Glutamatergic neuron (in vitro differentiated cells): ENCODE measurements at regions not wholly inside any gene's neighbourhood (a gene's known extent, or its start where the extent isn't known, plus 50 kb on each side); places are given as distances from the start of the nearest gene placed in this dataset.

Experiments
- DNase-seq: peaks from one replicate; pipeline ENCODE4 v3.0.0; 2022
- H3K27ac Mint-ChIP-seq: one replicate; pipeline ENCODE4 v1.8.0; 2020; ENCODE audit warnings: mild to moderate bottlenecking, mixed read lengths, inconsistent platforms; ENCODE audit not compliant: unreplicated experiment
- H3K27me3 Mint-ChIP-seq: one replicate; pipeline ENCODE4 v1.8.0; 2020; ENCODE audit warnings: mild to moderate bottlenecking, moderate library complexity, mixed read lengths, inconsistent platforms; ENCODE audit not compliant: unreplicated experiment
- H3K36me3 Mint-ChIP-seq: one replicate; pipeline ENCODE4 v1.8.0; 2020; ENCODE audit warnings: mild to moderate bottlenecking, mixed read lengths, inconsistent platforms; ENCODE audit not compliant: unreplicated experiment
- H3K4me1 Mint-ChIP-seq: one replicate; pipeline ENCODE4 v1.8.0; 2020; ENCODE audit warnings: mild to moderate bottlenecking, low read depth, mixed read lengths, inconsistent platforms; ENCODE audit not compliant: unreplicated experiment
- H3K4me3 Mint-ChIP-seq: one replicate; pipeline ENCODE4 v1.8.0; 2020; ENCODE audit warnings: mild to moderate bottlenecking, mixed read lengths, inconsistent platforms; ENCODE audit not compliant: unreplicated experiment
- H3K9me3 Mint-ChIP-seq: one replicate; pipeline ENCODE4 v1.8.0; 2020; ENCODE audit warnings: mild to moderate bottlenecking, moderate library complexity, mixed read lengths, inconsistent platforms; ENCODE audit not compliant: unreplicated experiment
- TF ChIP-seq, protein P1 (sequence below): fragments of 200-600 bp; sonication (generic); IDR thresholded peaks from one replicate; pipeline ENCODE4 v1.5.0; 2021; ENCODE audit not compliant: partially characterized antibody, unreplicated experiment

DNA sequence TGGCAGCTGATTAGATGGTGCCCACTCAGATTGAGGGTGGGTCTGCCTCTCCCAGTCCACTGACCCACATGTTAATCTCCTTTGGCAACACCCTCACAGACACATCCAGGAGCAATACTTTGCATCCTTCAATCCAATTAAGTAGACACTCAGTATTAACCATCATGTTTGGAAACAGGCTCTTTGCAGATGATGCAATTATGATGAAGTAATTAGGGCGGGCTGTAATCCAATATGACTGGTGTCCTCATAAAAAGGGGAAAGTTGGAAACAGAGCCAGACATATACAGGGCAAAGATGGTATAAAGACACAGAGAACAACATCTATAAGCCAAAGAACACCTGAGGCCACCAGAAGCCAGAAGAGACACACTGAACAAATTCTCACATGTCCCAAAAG lies 658.6 kb downstream of the CCSER2 start:
- peaks cover 4% of the 10 kb centered on the region for H3K4me1 Mint-ChIP-seq
- no peaks in the 10 kb centered on the region for H3K36me3 Mint-ChIP-seq
- TF ChIP-seq, protein P1, sequence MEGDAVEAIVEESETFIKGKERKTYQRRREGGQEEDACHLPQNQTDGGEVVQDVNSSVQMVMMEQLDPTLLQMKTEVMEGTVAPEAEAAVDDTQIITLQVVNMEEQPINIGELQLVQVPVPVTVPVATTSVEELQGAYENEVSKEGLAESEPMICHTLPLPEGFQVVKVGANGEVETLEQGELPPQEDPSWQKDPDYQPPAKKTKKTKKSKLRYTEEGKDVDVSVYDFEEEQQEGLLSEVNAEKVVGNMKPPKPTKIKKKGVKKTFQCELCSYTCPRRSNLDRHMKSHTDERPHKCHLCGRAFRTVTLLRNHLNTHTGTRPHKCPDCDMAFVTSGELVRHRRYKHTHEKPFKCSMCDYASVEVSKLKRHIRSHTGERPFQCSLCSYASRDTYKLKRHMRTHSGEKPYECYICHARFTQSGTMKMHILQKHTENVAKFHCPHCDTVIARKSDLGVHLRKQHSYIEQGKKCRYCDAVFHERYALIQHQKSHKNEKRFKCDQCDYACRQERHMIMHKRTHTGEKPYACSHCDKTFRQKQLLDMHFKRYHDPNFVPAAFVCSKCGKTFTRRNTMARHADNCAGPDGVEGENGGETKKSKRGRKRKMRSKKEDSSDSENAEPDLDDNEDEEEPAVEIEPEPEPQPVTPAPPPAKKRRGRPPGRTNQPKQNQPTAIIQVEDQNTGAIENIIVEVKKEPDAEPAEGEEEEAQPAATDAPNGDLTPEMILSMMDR = no peak
- H3K9me3 Mint-ChIP-seq = peaks cover 1% of the 10 kb centered on the region
- H3K27ac Mint-ChIP-seq = no peak overlapping the region
- DNase-seq = no peak
- no peak overlapping the region for H3K4me3 Mint-ChIP-seq
- no peaks in the 10 kb centered on the region for H3K27me3 Mint-ChIP-seq

DNA sequence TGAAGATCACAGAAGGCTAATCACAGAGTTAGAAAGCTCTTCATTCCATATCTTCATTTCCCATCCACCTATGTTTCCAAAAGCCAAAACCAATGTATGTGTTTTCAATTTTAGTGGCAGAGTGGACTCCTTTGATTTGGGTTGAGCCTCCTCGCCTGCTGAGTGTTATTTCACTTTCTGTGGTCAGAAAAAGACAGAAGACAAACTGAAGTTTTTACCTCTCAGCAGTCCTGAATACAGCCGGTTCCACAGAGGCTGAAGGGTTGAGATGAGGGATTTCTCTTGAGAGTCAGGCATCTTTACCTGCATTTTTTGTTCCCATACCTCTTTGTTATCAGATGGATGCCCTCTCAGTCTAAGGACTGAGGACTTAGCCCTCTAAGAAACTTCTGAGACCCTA lies 659.6 kb downstream of the CCSER2 start:
- H3K4me1 Mint-ChIP-seq = peaks cover 4% of the 10 kb centered on the region
- H3K4me3 Mint-ChIP-seq = no peak overlapping the region
- H3K27ac Mint-ChIP-seq = no peak overlapping the region
- H3K9me3 Mint-ChIP-seq = peaks cover 1% of the 10 kb centered on the region
- no peaks in the 10 kb centered on the region for H3K27me3 Mint-ChIP-seq
- DNase-seq = no peak
- TF ChIP-seq, protein P1 = no peak
- H3K36me3 Mint-ChIP-seq = no peaks in the 10 kb centered on the region

DNA sequence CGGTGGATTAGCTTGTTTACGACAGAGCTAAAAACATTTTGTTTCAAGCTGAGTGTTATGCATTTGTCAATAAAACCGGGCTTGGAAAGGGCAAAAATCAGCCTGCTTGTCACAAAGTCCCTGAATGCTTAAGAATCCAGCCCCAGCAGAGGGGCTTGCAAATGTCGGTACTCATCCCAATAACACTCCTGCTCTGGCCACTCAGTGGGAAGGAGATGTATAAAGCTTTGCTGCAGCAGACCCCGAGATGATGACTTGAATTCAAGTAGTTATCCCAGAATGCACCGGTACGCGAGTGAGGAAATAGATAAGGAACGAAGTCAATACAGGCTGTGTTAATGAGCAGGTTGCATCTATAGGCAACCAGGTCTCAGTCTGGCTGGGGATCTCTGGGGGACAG lies 662.3 kb downstream of the CCSER2 start:
- Mint-ChIP-seq H3K4me1 (peaks cover 4% of the 10 kb centered on the region), H3K27ac (no peak overlapping the region), H3K9me3 (peaks cover 2% of the 10 kb centered on the region), H3K27me3 (no peaks in the 10 kb centered on the region), H3K36me3 (no peaks in the 10 kb centered on the region), H3K4me3 (no peak overlapping the region)
- no peak for DNase-seq
- TF ChIP-seq, protein P1 = no peak

DNA sequence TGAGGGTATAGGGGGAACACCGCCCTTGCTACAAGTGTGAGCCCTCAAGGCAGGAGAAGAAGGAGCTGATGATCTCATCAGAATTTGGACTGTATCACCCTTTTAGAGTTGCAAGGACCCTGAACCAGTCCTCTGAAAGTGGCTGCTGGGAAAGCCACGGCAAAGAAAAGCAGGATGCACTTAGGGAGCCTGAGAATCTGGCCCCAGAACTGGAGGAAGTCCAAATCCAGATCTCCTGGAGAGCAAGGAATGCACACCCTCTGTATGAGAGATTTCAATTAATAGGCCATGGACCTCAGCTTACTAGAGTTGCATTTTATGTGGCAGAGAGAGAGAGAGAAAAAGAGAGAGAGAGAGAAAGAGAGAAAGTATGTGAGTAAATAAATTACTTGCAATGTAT lies 662.9 kb downstream of the CCSER2 start:
- Mint-ChIP-seq H3K27ac (no peak overlapping the region), H3K36me3 (no peaks in the 10 kb centered on the region), H3K4me3 (no peak overlapping the region), H3K9me3 (peaks cover 2% of the 10 kb centered on the region), H3K27me3 (no peaks in the 10 kb centered on the region), H3K4me1 (peaks cover 4% of the 10 kb centered on the region)
- no peak for DNase-seq
- TF ChIP-seq, protein P1 = no peak

DNA sequence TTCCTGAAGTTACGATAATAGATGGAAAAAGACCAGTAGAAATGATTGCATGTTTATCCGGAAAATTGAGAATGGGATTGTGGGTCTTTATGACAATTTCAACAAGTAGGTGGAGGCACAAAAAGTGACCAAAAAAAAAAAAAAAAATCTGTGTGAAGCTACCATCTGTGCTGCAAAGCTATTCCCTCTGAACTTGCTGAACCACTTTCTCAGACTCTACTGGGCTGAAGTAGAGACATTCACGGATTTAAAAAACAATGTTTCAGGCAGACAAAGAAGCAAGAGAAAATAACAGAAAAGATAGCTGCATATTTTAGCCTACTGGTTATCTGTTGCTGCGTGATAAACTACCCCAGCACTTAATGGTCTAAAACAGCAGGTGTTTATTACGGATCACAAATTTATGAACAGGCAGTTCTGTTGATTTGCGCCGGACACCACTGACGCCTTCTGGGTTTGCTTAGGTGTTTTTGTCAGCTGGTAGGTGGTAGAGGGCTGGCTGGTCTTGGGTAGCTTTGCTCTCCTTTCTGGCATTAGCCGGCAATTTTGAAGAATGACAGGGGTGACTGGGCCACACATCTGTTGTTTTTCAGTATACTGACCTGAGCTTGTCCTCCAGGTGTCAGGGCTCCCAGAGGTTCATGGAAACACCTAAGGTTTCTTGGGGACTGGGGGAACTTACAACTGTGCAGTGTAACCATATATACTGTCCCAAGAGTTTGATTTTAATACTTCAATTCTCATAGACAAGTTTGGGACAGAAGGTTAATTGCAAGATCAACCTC lies 665.1 kb downstream of the CCSER2 start:
- peaks cover 4% of the 10 kb centered on the region for H3K4me1 Mint-ChIP-seq
- DNase-seq = no peak
- H3K27ac Mint-ChIP-seq = no peak overlapping the region
- no peak overlapping the region for H3K4me3 Mint-ChIP-seq
- no peaks in the 10 kb centered on the region for H3K36me3 Mint-ChIP-seq
- H3K9me3 Mint-ChIP-seq = peaks cover 2% of the 10 kb centered on the region
- H3K27me3 Mint-ChIP-seq = no peaks in the 10 kb centered on the region
- TF ChIP-seq, protein P1 = no peak
